GM13977 (cell line): ENCODE measurements at regions not wholly inside any gene's neighbourhood (a gene's known extent, or its start where the extent isn't known, plus 50 kb on each side); places are given as distances from the start of the nearest gene placed in this dataset.

Source experiments
- DNase-seq: peaks from one replicate; pipeline ENCODE4 v3.0.0; 2012; ENCODE audit warnings: low spot score
- CTCF ChIP-seq: IDR thresholded peaks from 2 replicates; pipeline ENCODE4 v1.5.1; 2012; ENCODE audit warnings: mild to moderate bottlenecking, control low read depth; ENCODE audit not compliant: insufficient read depth; ENCODE audit errors: extremely low read depth, missing control alignments
- in situ Hi-C: fragments of 300-500 bp; cut with MboI; formaldehyde crosslinking; loops from one replicate; pipeline ENCODE4 v1.12.0; 2022; ENCODE audit warnings: low sequenced_read_pairs, low pct_unique_long_range_greater_than_20kb, mixed read lengths, inconsistent platforms; ENCODE audit not compliant: unreplicated experiment

GRCh38 chr18:65145312-65145711 is 605.5 kb upstream of the CDH7 start:
- no peak for DNase-seq
- in situ Hi-C loops: no loop called here

GRCh38 chr18:65133610-65134009 is 617.2 kb upstream of the CDH7 start:
- no peak for DNase-seq
- in situ Hi-C loops: no loop called here
- TF ChIP-seq CTCF: no peak

More at GRCh38 chr18:65145312-65145711, 605.5 kb upstream of the CDH7 start:
- no peak for TF ChIP-seq CTCF

- TF ChIP-seq CTCF: no peak
- in situ Hi-C loops: no loop called here
- no peak for DNase-seq
Observed at GRCh38 chr18:65124633-65125032, 626.2 kb upstream of the CDH7 start.

- no peak for DNase-seq
- in situ Hi-C loops: no loop called here
- no peak for TF ChIP-seq CTCF
Observed at GRCh38 chr18:65103864-65104263, 646.9 kb upstream of the CDH7 start.

GRCh38 chr18:65093346-65093745 is 657.5 kb upstream of the CDH7 start:
- no peak for TF ChIP-seq CTCF
- DNase-seq: no peak
- in situ Hi-C loops: no loop called here

- in situ Hi-C loops: no loop called here
- TF ChIP-seq CTCF: peak; percentile 46
- DNase-seq: no peak
Observed at GRCh38 chr18:65091744-65092329, 659.0 kb upstream of the CDH7 start.

GRCh38 chr18:65082907-65083306 is 667.9 kb upstream of the CDH7 start:
- no peak for DNase-seq
- TF ChIP-seq CTCF: no peak
- in situ Hi-C loops: no loop called here
